Activated naive CD4-positive, alpha-beta T cell treated with anti-CD3 and anti-CD28 coated beads, Interleukin-2, amount 10 ng/mL, durations not matched to agents 7 days and 5 days (primary cell): ENCODE measurements at regions not wholly inside any gene's neighbourhood (a gene's known extent, or its start where the extent isn't known, plus 50 kb on each side); places are given as distances from the start of the nearest gene placed in this dataset.
"Not testable (repeated sequence)": the region's sequence is repeated elsewhere in the genome, so short reads cannot be mapped to it uniquely, and the experiment has no call there.

Experiments
- CTCF ChIA-PET: fragments of 350-600 bp; sonication (Branson Sonifier 250); formaldehyde crosslinking; loops from one replicate; lab custom pipeline; 2021; ENCODE audit warnings: antibody characterized with exemption; lab: Charles Lee
- DNase-seq: peaks from one replicate; pipeline ENCODE4 v3.0.0-alpha.2; 2020
- H3K27ac Mint-ChIP-seq: one replicate; pipeline ENCODE4 v1.8.0; 2021; ENCODE audit warnings: mild to moderate bottlenecking, moderate library complexity, mixed read lengths
- H3K27me3 Mint-ChIP-seq: one replicate; pipeline ENCODE4 v1.8.0; 2021; ENCODE audit warnings: mild to moderate bottlenecking, mixed read lengths
- H3K36me3 Mint-ChIP-seq: one replicate; pipeline ENCODE4 v1.8.0; 2021; ENCODE audit warnings: mixed read lengths
- H3K4me1 Mint-ChIP-seq: one replicate; pipeline ENCODE4 v1.8.0; 2021; ENCODE audit warnings: mixed read lengths
- H3K4me3 Mint-ChIP-seq: one replicate; pipeline ENCODE4 v1.8.0; 2021; ENCODE audit warnings: mild to moderate bottlenecking, moderate library complexity, mixed read lengths
- H3K9me3 Mint-ChIP-seq: one replicate; pipeline ENCODE4 v1.8.0; 2021; ENCODE audit warnings: mixed read lengths

DNA sequence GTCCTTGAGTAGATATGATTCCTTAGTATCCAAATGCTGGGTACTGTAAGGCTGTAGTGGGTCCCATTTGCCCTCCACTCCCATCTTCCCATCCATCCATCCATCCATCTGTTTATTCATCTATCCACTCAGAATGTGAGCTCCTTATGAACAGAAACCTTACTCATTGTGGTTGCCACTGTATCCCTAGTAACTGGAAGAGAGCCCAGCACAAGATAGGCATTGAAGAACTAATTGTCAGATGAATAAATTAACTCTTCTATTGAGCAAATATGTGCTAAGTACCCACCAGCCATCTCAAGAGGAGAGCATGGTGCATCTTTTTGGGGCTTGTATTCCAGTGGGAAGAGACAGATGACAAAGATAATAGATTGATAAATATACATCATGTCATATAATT lies 86.4 kb upstream of the SEZ6L start:
- no peak for DNase-seq
- Mint-ChIP-seq H3K4me3 (no peak overlapping the region), H3K9me3 (no peaks in the 10 kb centered on the region), H3K36me3 (no peaks in the 10 kb centered on the region), H3K27ac (no peak overlapping the region), H3K4me1 (no peaks in the 10 kb centered on the region), H3K27me3 (no peaks in the 10 kb centered on the region)
- CTCF ChIA-PET, result no interaction called here

- Mint-ChIP-seq H3K4me3 (no peak overlapping the region), H3K4me1 (no peaks in the 10 kb centered on the region), H3K36me3 (no peaks in the 10 kb centered on the region), H3K9me3 (no peaks in the 10 kb centered on the region), H3K27me3 (no peaks in the 10 kb centered on the region), H3K27ac (no peak overlapping the region)
- CTCF ChIA-PET, result interaction anchor here (1.1 kb wide), 1 partner anchor 246 kb away, joined by 3 read pairs; no protein-coding TSS in a partner anchor
- no peak for DNase-seq
Observed at GRCh38 chr22:26086359-26086758, 82.9 kb upstream of the SEZ6L start.

- no peak overlapping the region for H3K4me3 Mint-ChIP-seq
- H3K9me3 Mint-ChIP-seq, result no peaks in the 10 kb centered on the region
- H3K27ac Mint-ChIP-seq, result no peak overlapping the region
- no peaks in the 10 kb centered on the region for H3K4me1 Mint-ChIP-seq
- CTCF ChIA-PET, result no interaction called here
- H3K27me3 Mint-ChIP-seq, result no peaks in the 10 kb centered on the region
- H3K36me3 Mint-ChIP-seq, result no peaks in the 10 kb centered on the region
- DNase-seq, result no peak
Observed at GRCh38 chr22:26087816-26088215, 81.4 kb upstream of the SEZ6L start.

- H3K4me1 Mint-ChIP-seq, result no peaks in the 10 kb centered on the region
- H3K9me3 Mint-ChIP-seq, result no peaks in the 10 kb centered on the region
- DNase-seq, result no peak
- no peak overlapping the region for H3K27ac Mint-ChIP-seq
- H3K36me3 Mint-ChIP-seq, result no peaks in the 10 kb centered on the region
- no peak overlapping the region for H3K4me3 Mint-ChIP-seq
- peaks cover 5% of the 10 kb centered on the region for H3K27me3 Mint-ChIP-seq
- CTCF ChIA-PET, result no interaction called here
Observed at GRCh38 chr22:26090821-26091220, 78.4 kb upstream of the SEZ6L start.

DNA sequence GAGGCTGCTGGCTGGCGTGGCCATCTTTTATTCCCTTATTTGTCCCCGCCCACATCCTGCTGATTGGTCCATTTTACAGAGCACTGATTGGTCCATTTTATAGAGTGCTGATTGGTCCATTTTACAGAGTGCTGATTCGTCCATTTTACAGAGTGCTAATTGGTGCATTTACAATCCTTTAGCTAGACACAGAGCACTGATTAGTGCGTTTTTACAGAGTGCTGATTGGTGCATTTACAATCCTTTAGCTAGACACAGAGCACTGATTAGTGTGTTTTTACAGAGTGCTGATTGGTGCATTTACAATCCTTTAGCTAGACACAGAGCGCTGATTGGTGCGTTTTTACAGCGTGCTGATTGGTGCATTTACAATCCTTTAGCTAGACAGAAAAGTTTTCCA lies 74.8 kb upstream of the SEZ6L start:
- H3K27ac Mint-ChIP-seq, CTCF ChIA-PET, DNase-seq, H3K36me3 Mint-ChIP-seq, H3K4me3 Mint-ChIP-seq, H3K27me3 Mint-ChIP-seq, H3K9me3 Mint-ChIP-seq, H3K4me1 Mint-ChIP-seq: not testable (repeated sequence)

DNA sequence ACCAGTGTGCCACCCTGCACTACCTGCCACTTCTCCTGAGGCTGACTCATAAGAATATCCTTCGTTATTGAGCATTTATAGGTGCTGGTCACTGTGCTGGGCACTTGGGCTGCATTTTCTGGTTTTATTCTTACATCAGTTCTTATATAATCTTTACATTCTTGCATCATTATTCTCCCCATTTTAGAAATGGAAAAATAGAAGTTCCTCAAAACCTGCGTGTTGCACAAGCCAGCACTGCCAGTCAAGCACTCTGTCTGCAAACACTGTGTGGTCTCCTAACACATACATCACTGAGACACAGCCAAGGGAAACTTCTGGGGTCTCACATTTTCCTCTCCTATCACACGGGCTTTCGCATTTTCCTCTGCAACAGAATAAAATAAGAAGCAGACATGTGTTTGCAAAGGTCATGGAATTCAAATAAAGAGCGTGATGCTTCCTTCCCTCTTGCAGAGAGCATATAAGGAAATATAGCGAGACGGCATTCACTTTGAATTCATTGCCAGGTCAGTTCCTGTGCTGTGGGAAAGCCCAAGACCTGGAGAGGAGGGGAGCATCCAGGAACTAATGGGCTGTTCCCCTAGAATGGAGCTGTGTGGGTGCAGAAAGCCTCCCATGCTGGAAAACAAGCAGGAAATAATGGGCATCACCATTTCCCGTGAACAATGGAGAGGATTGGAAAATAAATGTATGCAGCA lies 73.9 kb upstream of the SEZ6L start:
- no peak overlapping the region for H3K4me3 Mint-ChIP-seq
- CTCF ChIA-PET, result no interaction called here
- no peak overlapping the region for H3K27ac Mint-ChIP-seq

GRCh38 chr22:26097411-26097810 lies 71.9 kb upstream of the SEZ6L start:
- Mint-ChIP-seq H3K36me3 (no peaks in the 10 kb centered on the region), H3K27ac (no peak overlapping the region), H3K4me1 (no peaks in the 10 kb centered on the region), H3K4me3 (no peak overlapping the region), H3K9me3 (no peaks in the 10 kb centered on the region), H3K27me3 (peaks cover 5% of the 10 kb centered on the region)
- CTCF ChIA-PET, result interaction anchor here (0.5 kb wide), 1 partner anchor 221 kb away, joined by 3 read pairs; no protein-coding TSS in a partner anchor
- no peak for DNase-seq

More for the DNA sequence above, 73.9 kb upstream of the SEZ6L start:
- Mint-ChIP-seq H3K27me3 (peaks cover 5% of the 10 kb centered on the region), H3K36me3 (no peaks in the 10 kb centered on the region), H3K9me3 (no peaks in the 10 kb centered on the region), H3K4me1 (no peaks in the 10 kb centered on the region)
- DNase-seq, result no peak

- H3K27me3 Mint-ChIP-seq, result peaks cover 5% of the 10 kb centered on the region
- DNase-seq, result no peak
- H3K4me3 Mint-ChIP-seq, result no peak overlapping the region
- CTCF ChIA-PET, result no interaction called here
- H3K27ac Mint-ChIP-seq, result no peak overlapping the region
- no peaks in the 10 kb centered on the region for H3K36me3 Mint-ChIP-seq
- no peaks in the 10 kb centered on the region for H3K9me3 Mint-ChIP-seq
- no peaks in the 10 kb centered on the region for H3K4me1 Mint-ChIP-seq
Observed at GRCh38 chr22:26097840-26098239, 71.4 kb upstream of the SEZ6L start.

- Mint-ChIP-seq H3K27ac (no peak overlapping the region), H3K27me3 (no peaks in the 10 kb centered on the region), H3K4me3 (no peak overlapping the region), H3K9me3 (no peaks in the 10 kb centered on the region), H3K36me3 (no peaks in the 10 kb centered on the region), H3K4me1 (no peaks in the 10 kb centered on the region)
- no peak for DNase-seq
- CTCF ChIA-PET, result no interaction called here
Observed at GRCh38 chr22:26103023-26103422, 66.2 kb upstream of the SEZ6L start.

DNA sequence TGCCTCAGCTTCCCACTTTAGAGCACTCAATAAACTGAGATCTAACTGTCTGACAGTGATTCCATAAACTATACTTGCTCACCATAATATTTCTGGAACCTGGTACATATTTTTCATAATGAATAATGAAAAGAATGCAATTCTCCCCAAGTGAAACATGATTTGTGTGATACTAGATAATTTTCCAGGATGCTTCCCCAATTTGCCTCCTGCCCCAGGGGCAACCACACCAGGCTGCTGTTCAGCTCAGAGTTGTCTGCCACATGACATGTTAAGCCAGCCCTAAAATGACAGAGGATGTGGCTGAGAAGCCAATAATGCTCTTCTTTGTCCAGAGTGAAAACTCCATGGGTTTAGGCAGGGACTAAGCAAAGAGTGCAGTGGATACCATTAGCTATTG lies 62.9 kb upstream of the SEZ6L start:
- H3K4me1 Mint-ChIP-seq, result no peaks in the 10 kb centered on the region
- no peak for DNase-seq
- CTCF ChIA-PET, result no interaction called here
- no peak overlapping the region for H3K4me3 Mint-ChIP-seq
- no peak overlapping the region for H3K27ac Mint-ChIP-seq
- no peaks in the 10 kb centered on the region for H3K36me3 Mint-ChIP-seq
- H3K27me3 Mint-ChIP-seq, result no peaks in the 10 kb centered on the region
- no peaks in the 10 kb centered on the region for H3K9me3 Mint-ChIP-seq

GRCh38 chr22:26109686-26110315 lies 59.5 kb upstream of the SEZ6L start:
- Mint-ChIP-seq H3K4me1 (no peaks in the 10 kb centered on the region), H3K36me3 (no peaks in the 10 kb centered on the region), H3K27me3 (no peaks in the 10 kb centered on the region), H3K4me3 (no peak overlapping the region), H3K9me3 (no peaks in the 10 kb centered on the region), H3K27ac (no peak overlapping the region)
- no peak for DNase-seq
- CTCF ChIA-PET, result no interaction called here

- no peak overlapping the region for H3K4me3 Mint-ChIP-seq
- no peaks in the 10 kb centered on the region for H3K4me1 Mint-ChIP-seq
- no peak for DNase-seq
- no peak overlapping the region for H3K27ac Mint-ChIP-seq
- H3K36me3 Mint-ChIP-seq, result no peaks in the 10 kb centered on the region
- no peaks in the 10 kb centered on the region for H3K9me3 Mint-ChIP-seq
- CTCF ChIA-PET, result no interaction called here
- peaks cover 2% of the 10 kb centered on the region for H3K27me3 Mint-ChIP-seq
Observed at GRCh38 chr22:26114826-26115225, 54.4 kb upstream of the SEZ6L start.

GRCh38 chr22:26115266-26115665 lies 54.0 kb upstream of the SEZ6L start:
- CTCF ChIA-PET, result no interaction called here
- no peak for DNase-seq
- H3K27ac Mint-ChIP-seq, result no peak overlapping the region
- H3K4me1 Mint-ChIP-seq, result no peaks in the 10 kb centered on the region
- peaks cover 4% of the 10 kb centered on the region for H3K27me3 Mint-ChIP-seq
- H3K9me3 Mint-ChIP-seq, result no peaks in the 10 kb centered on the region
- no peaks in the 10 kb centered on the region for H3K36me3 Mint-ChIP-seq
- no peak overlapping the region for H3K4me3 Mint-ChIP-seq
